Hepatocyte (in vitro differentiated cells): ENCODE measurements at regions not wholly inside any gene's neighbourhood (a gene's known extent, or its start where the extent isn't known, plus 50 kb on each side); places are given as distances from the start of the nearest gene placed in this dataset.
"Not testable (repeated sequence)": the region's sequence is repeated elsewhere in the genome, so short reads cannot be mapped to it uniquely, and the experiment has no call there.

Experiments used
- CTCF ChIP-seq: fragments of 200-600 bp; sonication (generic); IDR thresholded peaks from 2 replicates; pipeline ENCODE4 v1.5.1; 2016; ENCODE audit warnings: antibody characterized with exemption, mild to moderate bottlenecking; ENCODE audit not compliant: poor library complexity
- EZH2phosphoT487 ChIP-seq: fragments of 200-600 bp; sonication (generic); IDR thresholded peaks from one replicate; pipeline ENCODE4 v1.6.1; 2018; ENCODE audit warnings: antibody characterized with exemption, mild to moderate bottlenecking, low read depth, moderate library complexity; ENCODE audit not compliant: unreplicated experiment, severe bottlenecking

GRCh38 chr14:105675433-105675832, 149.1 kb downstream of the TMEM121 start:
- not testable (repeated sequence) for TF ChIP-seq CTCF, EZH2phosphoT487
